PC-9 (cell line): ENCODE measurements at regions not wholly inside any gene's neighbourhood (a gene's known extent, or its start where the extent isn't known, plus 50 kb on each side); places are given as distances from the start of the nearest gene placed in this dataset.

Experiments used
- CTCF ChIP-seq: fragments of 200-600 bp; sonication (generic); conservative IDR thresholded peaks from 2 replicates; pipeline ENCODE4 v1.6.1; 2017; ENCODE audit warnings: mixed run types, antibody characterized with exemption, mild to moderate bottlenecking, moderate library complexity
- EZH2 ChIP-seq: fragments of 200-600 bp; sonication (generic); IDR thresholded peaks from 2 replicates; pipeline ENCODE4 v1.8.0; 2017; ENCODE audit warnings: antibody characterized with exemption, low read depth

- TF ChIP-seq CTCF (no peak), EZH2 (no peak)
These were observed 52.0 kb upstream of the LYPLAL1 start for GRCh38 chr1:219121679-219122078.
